MCF 10A (cell line): ENCODE measurements at regions not wholly inside any gene's neighbourhood (a gene's known extent, or its start where the extent isn't known, plus 50 kb on each side); places are given as distances from the start of the nearest gene placed in this dataset.

Source experiments
- BruUV-seq: library from RNA; stranded (reverse); fragments of 400-500 nt; replicated peaks from 2 replicates; lab custom pipeline; 2021; lab: Mats Ljungman, UMichigan
- CTCF ChIA-PET: fragments of 300-600 bp; sonication (Branson Sonifier 250); formaldehyde crosslinking; extraction: SDS; loops from one replicate; lab custom pipeline; 2021; ENCODE audit warnings: antibody characterized with exemption, inconsistent platforms; lab: Yijun Ruan, JAX
- POLR2A ChIA-PET: fragments of 300-600, 350-650 bp; sonication (Branson Sonifier 250); formaldehyde crosslinking; extraction: SDS; loops from one replicate; lab custom pipeline; 2020; ENCODE audit warnings: antibody characterized with exemption, inconsistent platforms; lab: Yijun Ruan, JAX
- DNase-seq: peaks from one replicate; pipeline ENCODE4 v3.0.0-alpha.2; 2018; ENCODE audit not compliant: unreplicated experiment
- H3K27ac Mint-ChIP-seq: one replicate; pipeline ENCODE4 v1.8.0; 2022; ENCODE audit warnings: mild to moderate bottlenecking, low read depth, mixed read lengths; ENCODE audit not compliant: unreplicated experiment
- H3K27me3 Mint-ChIP-seq: one replicate; pipeline ENCODE4 v1.8.0; 2022; ENCODE audit warnings: mixed read lengths; ENCODE audit not compliant: insufficient read depth, unreplicated experiment
- H3K36me3 Mint-ChIP-seq: one replicate; pipeline ENCODE4 v1.8.0; 2022; ENCODE audit warnings: mild to moderate bottlenecking, moderate library complexity, mixed read lengths; ENCODE audit not compliant: insufficient read depth, unreplicated experiment
- H3K4me1 Mint-ChIP-seq: one replicate; pipeline ENCODE4 v1.8.0; 2022; ENCODE audit warnings: mixed read lengths; ENCODE audit not compliant: insufficient read depth, unreplicated experiment
- H3K4me3 Mint-ChIP-seq: one replicate; pipeline ENCODE4 v1.8.0; 2022; ENCODE audit warnings: mild to moderate bottlenecking, moderate library complexity, mixed read lengths; ENCODE audit not compliant: unreplicated experiment
- H3K9me3 Mint-ChIP-seq: one replicate; pipeline ENCODE4 v1.8.0; 2022; ENCODE audit warnings: mixed read lengths; ENCODE audit not compliant: unreplicated experiment
- intact Hi-C: fragments of 100-400 bp; cut with micrococcal nuclease; formaldehyde crosslinking; loops from 2 replicates; pipeline ENCODE4 v1.14.1; 2022
- TF ChIP-seq, protein P1 (sequence below): fragments of 200-600 bp; IDR thresholded peaks from one replicate; pipeline ENCODE4 v1.8.0; 2022; ENCODE audit warnings: antibody characterized with exemption, mild to moderate bottlenecking; ENCODE audit not compliant: unreplicated experiment

DNA sequence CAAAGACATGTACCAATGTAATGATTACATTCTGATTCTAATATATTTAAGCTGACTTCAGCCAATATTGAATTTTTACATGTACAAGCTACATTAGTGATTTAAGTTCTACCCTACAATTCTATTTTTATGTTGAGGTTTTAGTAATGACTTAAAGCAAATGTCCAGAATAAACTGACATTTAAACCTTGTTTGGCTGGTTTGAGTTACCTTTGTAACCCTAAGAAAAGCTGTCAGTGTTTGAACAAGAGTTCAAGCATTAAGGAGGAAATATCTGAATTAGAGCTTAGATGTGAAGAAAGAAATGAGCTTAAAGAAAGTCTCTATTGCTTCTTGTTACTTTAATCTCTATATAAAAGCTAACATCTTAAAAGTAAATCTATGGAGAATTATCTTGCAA, 710.6 kb upstream of the EPHA7 start:
- no TSS peak for BruUV-seq

DNA sequence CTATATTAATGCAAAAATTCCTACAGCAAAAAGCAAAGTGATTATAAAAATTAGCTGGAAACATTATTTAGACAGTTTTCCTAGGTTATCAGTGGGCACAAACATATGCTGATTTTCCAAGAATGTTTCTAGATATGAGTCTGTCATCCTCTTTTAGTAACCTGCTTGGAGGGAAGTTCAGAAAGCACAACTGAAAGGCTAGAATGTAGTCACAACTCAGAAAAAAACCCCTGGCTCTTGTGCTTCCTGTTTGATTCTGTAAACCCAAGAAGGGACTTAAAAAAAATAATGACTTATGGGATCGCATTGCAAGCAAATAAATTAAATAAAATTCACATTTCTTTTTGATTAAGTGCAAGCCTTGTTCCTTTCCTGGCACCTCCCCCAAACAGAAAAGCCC, 708.4 kb upstream of the EPHA7 start:
- intact Hi-C loops: no loop called here
- no TSS peak for BruUV-seq
- POLR2A ChIA-PET: no interaction called here
- no peak for DNase-seq
- H3K27me3 Mint-ChIP-seq: peaks cover 32% of the 10 kb centered on the region
- CTCF ChIA-PET: no interaction called here
- TF ChIP-seq, protein P1, sequence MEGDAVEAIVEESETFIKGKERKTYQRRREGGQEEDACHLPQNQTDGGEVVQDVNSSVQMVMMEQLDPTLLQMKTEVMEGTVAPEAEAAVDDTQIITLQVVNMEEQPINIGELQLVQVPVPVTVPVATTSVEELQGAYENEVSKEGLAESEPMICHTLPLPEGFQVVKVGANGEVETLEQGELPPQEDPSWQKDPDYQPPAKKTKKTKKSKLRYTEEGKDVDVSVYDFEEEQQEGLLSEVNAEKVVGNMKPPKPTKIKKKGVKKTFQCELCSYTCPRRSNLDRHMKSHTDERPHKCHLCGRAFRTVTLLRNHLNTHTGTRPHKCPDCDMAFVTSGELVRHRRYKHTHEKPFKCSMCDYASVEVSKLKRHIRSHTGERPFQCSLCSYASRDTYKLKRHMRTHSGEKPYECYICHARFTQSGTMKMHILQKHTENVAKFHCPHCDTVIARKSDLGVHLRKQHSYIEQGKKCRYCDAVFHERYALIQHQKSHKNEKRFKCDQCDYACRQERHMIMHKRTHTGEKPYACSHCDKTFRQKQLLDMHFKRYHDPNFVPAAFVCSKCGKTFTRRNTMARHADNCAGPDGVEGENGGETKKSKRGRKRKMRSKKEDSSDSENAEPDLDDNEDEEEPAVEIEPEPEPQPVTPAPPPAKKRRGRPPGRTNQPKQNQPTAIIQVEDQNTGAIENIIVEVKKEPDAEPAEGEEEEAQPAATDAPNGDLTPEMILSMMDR: no peak
- H3K9me3 Mint-ChIP-seq: no peaks in the 10 kb centered on the region
- H3K36me3 Mint-ChIP-seq: no peaks in the 10 kb centered on the region
- H3K27ac Mint-ChIP-seq: no peak overlapping the region
- H3K4me1 Mint-ChIP-seq: no peaks in the 10 kb centered on the region
- no peak overlapping the region for H3K4me3 Mint-ChIP-seq

More for the DNA sequence above, 710.6 kb upstream of the EPHA7 start:
- no peaks in the 10 kb centered on the region for H3K9me3 Mint-ChIP-seq
- no peak for DNase-seq
- peaks cover 41% of the 10 kb centered on the region for H3K27me3 Mint-ChIP-seq
- ChIA-PET POLR2A (interaction anchor here (0.6 kb wide), 1 partner anchor 1093 kb away, joined by 3 read pairs; no protein-coding TSS in a partner anchor), CTCF (interaction anchor here (0.5 kb wide), 1 partner anchor 1822 kb away, joined by 6 read pairs; no protein-coding TSS in a partner anchor)
- H3K4me1 Mint-ChIP-seq: no peaks in the 10 kb centered on the region
- TF ChIP-seq, protein P1: no peak
- no peak overlapping the region for H3K4me3 Mint-ChIP-seq
- intact Hi-C loops: no loop called here
- H3K36me3 Mint-ChIP-seq: no peaks in the 10 kb centered on the region
- no peak overlapping the region for H3K27ac Mint-ChIP-seq

DNA sequence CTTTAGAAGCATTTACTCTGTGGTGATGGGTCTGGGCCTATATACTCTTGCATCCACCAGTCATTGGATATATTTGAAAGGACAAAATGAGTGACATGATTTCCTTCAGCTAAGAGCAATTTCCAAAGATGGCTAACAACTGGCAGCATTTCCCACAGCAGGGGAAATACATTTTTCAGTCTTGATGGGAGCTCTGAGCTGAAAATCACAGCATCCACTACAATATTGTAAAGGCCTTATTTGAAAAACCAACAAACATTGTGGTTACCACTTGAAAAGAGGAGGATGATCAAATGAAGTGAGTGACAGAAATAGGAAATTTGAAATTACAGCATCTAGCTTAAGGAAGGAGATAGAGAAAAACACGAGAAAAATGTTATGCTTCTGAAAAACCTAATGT, 705.0 kb upstream of the EPHA7 start:
- TF ChIP-seq, protein P1: no peak
- ChIA-PET CTCF (interaction anchor here (0.5 kb wide), 1 partner anchor 41 kb away, joined by 3 read pairs; no protein-coding TSS in a partner anchor), POLR2A (no interaction called here)
- DNase-seq: no peak
- H3K9me3 Mint-ChIP-seq: no peaks in the 10 kb centered on the region
- no peak overlapping the region for H3K27ac Mint-ChIP-seq
- intact Hi-C loops: no loop called here
- H3K27me3 Mint-ChIP-seq: peaks cover 51% of the 10 kb centered on the region
- BruUV-seq: no TSS peak
- no peak overlapping the region for H3K4me3 Mint-ChIP-seq
- H3K4me1 Mint-ChIP-seq: no peaks in the 10 kb centered on the region
- no peaks in the 10 kb centered on the region for H3K36me3 Mint-ChIP-seq

DNA sequence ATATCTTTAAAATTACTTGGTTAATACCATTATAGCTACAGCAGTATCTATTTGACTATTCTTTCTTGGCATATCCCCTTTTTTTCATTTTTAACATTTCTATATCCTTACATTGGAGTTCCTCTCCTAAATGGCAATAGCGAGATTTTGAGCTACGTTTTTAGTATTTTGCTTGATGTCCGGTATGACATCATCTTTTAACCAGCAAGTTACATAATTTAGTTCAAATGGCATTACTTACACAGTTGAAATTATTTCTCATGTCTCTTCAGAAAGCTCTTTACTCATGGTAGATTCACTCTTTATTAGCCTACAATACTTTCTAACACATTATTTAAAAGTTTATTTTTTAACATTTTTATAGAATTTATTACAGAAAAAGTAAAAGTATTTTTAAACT, 701.7 kb upstream of the EPHA7 start:
- Mint-ChIP-seq H3K36me3 (no peaks in the 10 kb centered on the region), H3K9me3 (no peaks in the 10 kb centered on the region), H3K27me3 (peaks cover 56% of the 10 kb centered on the region), H3K27ac (no peak overlapping the region), H3K4me3 (no peak overlapping the region), H3K4me1 (no peaks in the 10 kb centered on the region)
- CTCF ChIA-PET: no interaction called here
- BruUV-seq: no TSS peak
- intact Hi-C loops: no loop called here
- TF ChIP-seq, protein P1: no peak
- POLR2A ChIA-PET: no interaction called here
- DNase-seq: no peak
